ENCODE measurements at regions not wholly inside any gene's neighbourhood (a gene's known extent, or its start where the extent isn't known, plus 50 kb on each side); places are given as distances from the start of the nearest gene placed in this dataset.

DNA sequence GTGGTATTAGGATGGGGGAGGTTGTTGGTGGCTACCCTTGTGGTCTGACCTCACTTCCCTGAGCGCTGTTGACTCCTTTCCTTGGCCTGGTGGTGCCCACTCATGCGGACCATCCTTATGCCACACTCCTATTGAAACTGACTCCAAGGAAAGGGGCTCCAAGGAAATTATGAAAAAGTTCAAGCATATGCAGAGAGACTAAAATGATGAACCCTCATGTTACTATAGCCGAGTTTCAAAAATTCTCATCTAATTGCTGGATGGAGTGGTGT lies 75.0 kb upstream of the CALM2 start:
- TF ChIP-seq, protein P1, sequence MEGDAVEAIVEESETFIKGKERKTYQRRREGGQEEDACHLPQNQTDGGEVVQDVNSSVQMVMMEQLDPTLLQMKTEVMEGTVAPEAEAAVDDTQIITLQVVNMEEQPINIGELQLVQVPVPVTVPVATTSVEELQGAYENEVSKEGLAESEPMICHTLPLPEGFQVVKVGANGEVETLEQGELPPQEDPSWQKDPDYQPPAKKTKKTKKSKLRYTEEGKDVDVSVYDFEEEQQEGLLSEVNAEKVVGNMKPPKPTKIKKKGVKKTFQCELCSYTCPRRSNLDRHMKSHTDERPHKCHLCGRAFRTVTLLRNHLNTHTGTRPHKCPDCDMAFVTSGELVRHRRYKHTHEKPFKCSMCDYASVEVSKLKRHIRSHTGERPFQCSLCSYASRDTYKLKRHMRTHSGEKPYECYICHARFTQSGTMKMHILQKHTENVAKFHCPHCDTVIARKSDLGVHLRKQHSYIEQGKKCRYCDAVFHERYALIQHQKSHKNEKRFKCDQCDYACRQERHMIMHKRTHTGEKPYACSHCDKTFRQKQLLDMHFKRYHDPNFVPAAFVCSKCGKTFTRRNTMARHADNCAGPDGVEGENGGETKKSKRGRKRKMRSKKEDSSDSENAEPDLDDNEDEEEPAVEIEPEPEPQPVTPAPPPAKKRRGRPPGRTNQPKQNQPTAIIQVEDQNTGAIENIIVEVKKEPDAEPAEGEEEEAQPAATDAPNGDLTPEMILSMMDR (IDR thresholded peaks at IDR 0.05; ENCODE audit: poor library complexity, severe bottlenecking) = no peak
- no peak for TF ChIP-seq POLR2AphosphoS5 (IDR thresholded peaks at IDR 0.05)
- no peak for TF ChIP-seq EP300 (conservative IDR thresholded peaks at IDR 0.05; ENCODE audit: poor library complexity, severe bottlenecking)
- TF ChIP-seq TAF1 (IDR thresholded peaks at IDR 0.05; ENCODE audit: low read depth) = no peak

Data from neural cell (in vitro differentiated cells).